Nucleus accumbens (tissue), 56 donors: ENCODE measurements at regions not wholly inside any gene's neighbourhood (a gene's known extent, or its start where the extent isn't known, plus 50 kb on each side); places are given as distances from the start of the nearest gene placed in this dataset.
"Not testable (repeated sequence)": the region's sequence is repeated elsewhere in the genome, so short reads cannot be mapped to it uniquely, and the experiment has no call there.

Experiments
- DNase-seq, 56 donors: peaks; one replicate each; lab custom pipeline; 2025; lab: John Stamatoyannopoulos, UW

DNA sequence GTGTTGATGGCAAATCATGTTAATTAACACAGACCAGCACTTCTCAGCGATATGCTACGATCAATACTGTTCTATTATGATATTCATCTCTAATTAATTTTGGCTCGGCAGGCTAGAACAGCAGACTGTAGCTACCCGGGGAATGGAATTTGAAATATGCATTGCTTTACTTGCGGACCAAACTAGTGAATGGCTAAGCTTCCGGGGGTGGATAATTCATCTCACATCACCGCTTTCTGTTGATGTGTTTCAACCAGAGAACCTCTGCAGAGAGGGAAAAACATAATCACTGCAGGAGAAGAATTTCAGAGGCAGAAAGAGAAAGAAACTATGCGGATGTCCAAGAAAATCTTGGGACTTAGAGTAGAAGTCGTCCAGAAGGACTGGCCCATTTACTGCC lies 490.9 kb downstream of the STK39 start:
- no peak for DNase-seq

GRCh38 chr2:167753142-167753541 lies 494.3 kb downstream of the STK39 start:
- no peak for DNase-seq

GRCh38 chr2:167752734-167753133 lies 494.7 kb downstream of the STK39 start:
- DNase-seq = no peak

- DNase-seq = no peak
Observed at GRCh38 chr2:167750675-167751074, 496.7 kb downstream of the STK39 start.

- no peak for DNase-seq
Observed at GRCh38 chr2:167749660-167750059, 497.7 kb downstream of the STK39 start.

DNA sequence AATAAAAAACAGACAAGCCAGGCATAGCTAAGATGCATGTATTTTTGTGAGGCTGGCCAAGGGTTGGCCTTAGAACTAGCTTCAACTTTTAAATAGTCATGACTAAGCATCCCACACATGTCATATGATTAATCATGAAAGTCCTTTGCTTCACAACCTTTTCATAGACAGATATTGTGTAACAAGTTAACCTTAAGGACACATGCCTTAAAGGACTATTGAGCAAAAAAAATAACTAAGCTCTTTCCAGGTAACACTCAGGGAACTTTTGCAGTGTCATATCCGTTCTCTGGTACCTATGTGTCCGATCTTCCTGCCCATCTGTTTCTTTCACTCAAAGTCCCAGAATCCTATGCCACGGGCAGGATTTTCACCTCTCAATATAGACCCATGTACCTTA lies 498.4 kb downstream of the STK39 start:
- no peak for DNase-seq

DNA sequence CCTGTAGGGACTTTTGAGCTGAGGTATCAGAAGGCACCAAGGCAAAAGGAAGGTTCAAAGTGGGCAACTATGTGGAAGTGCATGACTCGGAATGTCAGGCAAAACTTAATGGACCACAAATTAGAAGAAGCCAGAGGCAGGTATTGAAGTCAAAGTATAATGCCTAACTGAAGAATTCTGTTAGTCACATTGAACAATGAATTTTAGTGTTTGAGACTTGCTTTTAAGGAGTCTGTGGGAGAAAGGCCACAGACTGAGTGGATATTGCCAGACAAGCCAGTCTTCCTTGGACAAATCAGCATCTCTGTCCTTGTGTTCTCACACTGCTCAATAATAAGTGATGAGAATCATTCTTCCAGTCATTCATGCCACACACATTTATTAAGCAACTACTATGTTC lies 498.9 kb downstream of the STK39 start:
- DNase-seq = no peak

DNA sequence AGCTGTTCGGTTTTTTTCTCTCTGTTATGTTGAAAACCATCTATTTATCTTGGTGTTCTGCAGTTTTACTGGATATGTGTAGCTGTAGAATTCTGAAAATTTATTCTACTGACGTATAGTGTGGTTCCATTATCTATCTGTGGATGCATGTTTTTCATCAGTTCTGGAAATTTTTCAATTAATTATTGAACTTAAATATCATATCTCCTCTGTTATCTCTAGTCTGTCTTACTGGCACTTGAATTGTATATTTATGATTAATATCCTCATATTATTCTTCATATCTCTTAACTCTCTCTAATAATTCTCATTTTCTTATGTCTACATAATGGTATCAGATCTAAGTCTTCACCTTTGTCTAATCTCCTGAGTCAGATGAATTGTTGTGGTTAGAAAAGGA lies 501.7 kb downstream of the STK39 start:
- DNase-seq = no peak

DNA sequence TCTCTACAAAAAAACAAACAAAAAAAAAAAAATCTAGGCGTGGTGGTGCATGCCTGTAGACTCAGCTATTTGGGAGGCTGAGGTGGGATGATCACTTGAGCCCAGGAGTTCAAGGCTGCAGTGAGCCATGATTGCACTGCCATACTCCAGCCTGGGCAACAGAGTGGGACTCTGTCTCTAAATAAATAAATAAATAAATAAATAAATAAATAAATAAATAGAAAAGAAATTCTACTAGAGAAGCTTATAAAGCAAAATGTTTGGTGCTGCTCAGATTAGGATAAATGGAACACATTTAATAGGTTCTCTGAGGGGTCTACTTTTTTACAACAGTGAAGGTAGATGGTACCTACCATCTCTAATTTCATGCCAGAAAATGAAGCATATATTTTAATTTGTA lies 507.5 kb downstream of the STK39 start:
- not testable (repeated sequence) for DNase-seq

- DNase-seq = no peak
Observed at GRCh38 chr2:167733747-167734146, 513.6 kb downstream of the STK39 start.

- no peak for DNase-seq
Observed at GRCh38 chr2:167732326-167732725, 515.1 kb downstream of the STK39 start.

DNA sequence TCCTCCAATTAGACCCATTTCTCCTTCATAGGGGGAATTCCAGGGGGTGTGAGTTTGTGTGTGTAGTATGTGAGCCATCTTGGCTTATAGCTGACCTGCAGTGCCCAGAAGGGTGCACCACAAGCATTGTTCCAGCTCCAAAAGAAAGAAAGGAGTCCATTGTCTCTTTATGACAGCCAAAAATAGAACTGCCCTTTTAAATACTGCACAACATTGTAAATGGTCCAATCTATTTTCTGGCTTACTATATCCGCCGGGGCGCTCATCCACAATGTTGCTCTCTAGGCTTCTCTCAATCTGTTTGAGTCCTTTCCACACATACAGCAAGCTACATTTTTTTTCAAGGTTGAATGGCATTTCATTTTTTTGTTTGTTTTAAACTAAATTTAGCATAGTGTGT lies 517.5 kb downstream of the STK39 start:
- DNase-seq = peak in 7 of 56 donors; percentile 1 to 15 (median 3)

DNA sequence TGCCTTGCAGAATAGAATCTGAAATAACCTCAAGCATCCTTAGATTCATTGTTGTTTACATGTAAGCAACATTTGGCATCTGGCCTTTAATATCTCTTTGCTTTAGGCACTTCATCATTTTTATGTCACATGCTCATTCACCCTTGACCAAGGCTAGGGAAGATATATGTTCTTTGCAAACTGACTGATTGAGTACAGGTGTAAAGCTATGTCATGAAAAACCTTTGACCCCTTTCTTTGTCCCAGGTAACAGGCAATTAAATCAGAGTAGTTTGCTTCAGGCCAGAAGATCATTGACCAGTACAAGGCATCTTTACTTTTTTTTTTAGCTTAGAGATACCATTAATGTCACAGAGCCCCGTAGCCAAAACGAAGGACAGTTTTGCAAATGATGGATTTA lies 520.6 kb downstream of the STK39 start:
- no peak for DNase-seq

- no peak for DNase-seq
Observed at GRCh38 chr2:167721593-167721992, 525.8 kb downstream of the STK39 start.

GRCh38 chr2:167719410-167719809 lies 528.0 kb downstream of the STK39 start:
- DNase-seq = no peak

DNA sequence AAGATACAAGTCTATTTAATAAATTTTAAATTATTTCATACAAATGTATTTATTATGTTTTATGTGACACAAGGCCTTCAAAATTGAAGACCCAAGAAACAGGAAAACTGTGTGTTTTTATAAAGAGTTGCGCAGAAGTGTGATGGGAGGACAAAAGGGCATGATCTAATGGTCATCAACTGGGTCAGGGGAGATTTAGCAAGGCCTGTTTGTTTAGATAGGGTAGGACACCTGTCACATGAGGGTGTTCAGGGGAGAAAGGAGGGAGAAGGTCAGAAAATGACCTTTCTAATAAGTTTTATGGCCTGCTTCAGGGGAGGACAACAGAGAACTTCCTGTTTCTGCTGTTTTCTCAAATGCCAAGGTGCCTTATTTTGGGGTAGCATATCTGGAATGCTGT lies 528.8 kb downstream of the STK39 start:
- no peak for DNase-seq

DNA sequence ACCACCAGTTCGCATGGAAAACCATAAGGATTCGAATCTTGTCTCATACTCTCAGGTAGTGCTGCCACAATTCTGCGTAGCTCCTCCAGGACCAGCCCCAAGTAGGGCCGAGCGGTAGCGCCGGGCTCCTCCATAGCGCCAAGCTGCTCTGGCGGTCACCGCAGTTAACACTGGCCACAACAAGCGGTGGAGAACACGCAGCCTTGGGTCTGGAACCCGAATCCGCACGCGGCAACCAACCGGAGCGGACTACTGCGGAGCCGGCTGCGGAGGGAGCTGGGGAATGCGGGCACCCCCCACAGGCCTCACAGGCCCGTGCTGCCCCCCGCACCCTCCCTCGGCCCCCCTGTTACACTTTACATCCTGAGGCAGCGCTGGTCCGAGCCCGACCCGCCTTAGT lies 531.5 kb downstream of the STK39 start:
- DNase-seq = no peak

DNA sequence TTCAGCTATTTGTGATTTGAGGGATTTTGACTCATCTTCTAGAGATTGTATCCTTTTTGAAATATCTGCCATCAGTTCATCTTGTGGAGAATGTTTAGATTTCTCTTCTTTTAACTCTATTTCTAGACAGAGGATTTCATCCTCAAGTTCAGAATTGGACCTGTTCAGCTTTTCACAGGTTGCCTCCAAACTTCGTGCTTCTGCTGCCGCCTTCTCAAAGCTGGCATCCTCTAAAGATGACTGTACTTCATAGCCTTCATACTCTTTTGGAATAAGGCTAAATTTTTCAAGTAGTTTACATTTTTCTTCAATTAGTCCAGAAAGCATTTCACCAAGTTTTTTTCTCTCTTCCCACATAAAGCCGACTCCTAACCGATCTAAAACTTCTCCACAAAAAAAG lies 531.9 kb downstream of the STK39 start:
- not testable (repeated sequence) for DNase-seq

- DNase-seq = no peak
Observed at GRCh38 chr2:167712275-167712674, 535.1 kb downstream of the STK39 start.

GRCh38 chr2:167708998-167709397 lies 538.4 kb downstream of the STK39 start:
- no peak for DNase-seq

GRCh38 chr2:167706800-167707199 lies 540.6 kb downstream of the STK39 start:
- DNase-seq = no peak

- no peak for DNase-seq
Observed at GRCh38 chr2:167703441-167703840, 544.0 kb downstream of the STK39 start.

DNA sequence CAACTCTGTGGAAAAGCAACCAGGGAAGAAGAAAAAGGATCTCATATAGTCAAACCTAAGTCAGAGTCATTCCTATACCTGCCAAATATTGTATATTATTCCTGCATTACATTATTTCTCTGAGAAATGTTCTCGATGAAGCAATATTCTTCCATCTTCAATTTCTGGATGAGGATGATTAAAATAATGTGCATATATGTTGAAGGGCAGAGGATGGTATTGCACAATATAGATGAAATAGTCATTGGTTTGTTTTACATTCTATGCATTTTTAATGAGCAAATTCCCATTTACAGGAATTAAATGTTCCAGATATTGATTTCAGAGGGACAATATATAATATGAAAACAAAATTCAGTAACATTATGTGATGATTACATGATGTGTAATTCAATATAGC lies 545.2 kb downstream of the STK39 start:
- DNase-seq = no peak

- no peak for DNase-seq
Observed at GRCh38 chr2:167701651-167702050, 545.7 kb downstream of the STK39 start.
